GM13976 (cell line): ENCODE measurements at regions not wholly inside any gene's neighbourhood (a gene's known extent, or its start where the extent isn't known, plus 50 kb on each side); places are given as distances from the start of the nearest gene placed in this dataset.

Experiments
- DNase-seq: peaks from one replicate; pipeline ENCODE4 v3.0.0; 2012; ENCODE audit warnings: low spot score
- CTCF ChIP-seq: IDR thresholded peaks from 2 replicates; pipeline ENCODE4 v1.5.1; 2012; ENCODE audit warnings: borderline replicate concordance, mild to moderate bottlenecking; ENCODE audit not compliant: insufficient read depth; ENCODE audit errors: extremely low read depth, missing control alignments, control extremely low read depth
- in situ Hi-C: fragments of 300-500 bp; cut with MboI; formaldehyde crosslinking; loops from one replicate; pipeline ENCODE4 v1.12.0; 2022; ENCODE audit warnings: low sequenced_read_pairs, mixed read lengths, inconsistent platforms; ENCODE audit not compliant: unreplicated experiment

- no peak for DNase-seq
- in situ Hi-C loops, result no loop called here
- no peak for TF ChIP-seq CTCF
Observed at GRCh38 chr1:168380945-168381344, 100.3 kb downstream of the TBX19 start.

GRCh38 chr1:168379104-168379860 lies 98.6 kb downstream of the TBX19 start:
- in situ Hi-C loops, result no loop called here
- no peak for DNase-seq
- no peak for TF ChIP-seq CTCF

- DNase-seq, result no peak
- no peak for TF ChIP-seq CTCF
- in situ Hi-C loops, result no loop called here
Observed at GRCh38 chr1:168375566-168376300, 95.1 kb downstream of the TBX19 start.

- TF ChIP-seq CTCF, result no peak
- in situ Hi-C loops, result no loop called here
- no peak for DNase-seq
Observed at GRCh38 chr1:168374566-168374965, 93.9 kb downstream of the TBX19 start.

- in situ Hi-C loops, result no loop called here
- TF ChIP-seq CTCF, result no peak
- DNase-seq, result no peak
Observed at GRCh38 chr1:168373869-168374268, 93.2 kb downstream of the TBX19 start.

- no peak for DNase-seq
- no peak for TF ChIP-seq CTCF
- in situ Hi-C loops, result no loop called here
Observed at GRCh38 chr1:168372861-168373371, 92.2 kb downstream of the TBX19 start.
